Esophagus squamous epithelium (tissue), 4 donors: ENCODE measurements at regions not wholly inside any gene's neighbourhood (a gene's known extent, or its start where the extent isn't known, plus 50 kb on each side); places are given as distances from the start of the nearest gene placed in this dataset.

Experiments used
- POLR2A ChIP-seq, 4 donors: fragments of 450-650 bp; IDR thresholded peaks; one replicate each; pipeline ENCODE4 v1.6.1; 2017; ENCODE audit warnings: antibody characterized with exemption in 4 of 4, mild to moderate bottlenecking in 4 of 4, moderate library complexity in 3 of 4
- TF ChIP-seq, protein P1 (sequence below), 6 experiments: fragments of 450-650 bp in 4 of 6; fragments of 200-600 bp in 2 of 6; sonication (generic) in 2 of 6; IDR thresholded peaks; one replicate each; pipeline ENCODE4 v1.5.1; 2016 to 2019; ENCODE audit warnings: antibody characterized with exemption in 6 of 6, mild to moderate bottlenecking in 4 of 6, moderate library complexity in 4 of 6

- TF ChIP-seq, protein P1, sequence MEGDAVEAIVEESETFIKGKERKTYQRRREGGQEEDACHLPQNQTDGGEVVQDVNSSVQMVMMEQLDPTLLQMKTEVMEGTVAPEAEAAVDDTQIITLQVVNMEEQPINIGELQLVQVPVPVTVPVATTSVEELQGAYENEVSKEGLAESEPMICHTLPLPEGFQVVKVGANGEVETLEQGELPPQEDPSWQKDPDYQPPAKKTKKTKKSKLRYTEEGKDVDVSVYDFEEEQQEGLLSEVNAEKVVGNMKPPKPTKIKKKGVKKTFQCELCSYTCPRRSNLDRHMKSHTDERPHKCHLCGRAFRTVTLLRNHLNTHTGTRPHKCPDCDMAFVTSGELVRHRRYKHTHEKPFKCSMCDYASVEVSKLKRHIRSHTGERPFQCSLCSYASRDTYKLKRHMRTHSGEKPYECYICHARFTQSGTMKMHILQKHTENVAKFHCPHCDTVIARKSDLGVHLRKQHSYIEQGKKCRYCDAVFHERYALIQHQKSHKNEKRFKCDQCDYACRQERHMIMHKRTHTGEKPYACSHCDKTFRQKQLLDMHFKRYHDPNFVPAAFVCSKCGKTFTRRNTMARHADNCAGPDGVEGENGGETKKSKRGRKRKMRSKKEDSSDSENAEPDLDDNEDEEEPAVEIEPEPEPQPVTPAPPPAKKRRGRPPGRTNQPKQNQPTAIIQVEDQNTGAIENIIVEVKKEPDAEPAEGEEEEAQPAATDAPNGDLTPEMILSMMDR (IDR thresholded peaks at IDR 0.05), result no peak
- no peak for TF ChIP-seq POLR2A (IDR thresholded peaks at IDR 0.05)
Measured at GRCh38 chr14:100425429-100425827, 102.3 kb downstream of the SLC25A47 start.
